WERI-Rb-1 (cell line): ENCODE measurements at regions not wholly inside any gene's neighbourhood (a gene's known extent, or its start where the extent isn't known, plus 50 kb on each side); places are given as distances from the start of the nearest gene placed in this dataset.
"Not testable (repeated sequence)": the region's sequence is repeated elsewhere in the genome, so short reads cannot be mapped to it uniquely, and the experiment has no call there.

Experiments
- DNase-seq: peaks from one replicate; pipeline ENCODE4 v3.0.0-alpha.2; 2020
- H3K27ac ChIP-seq: fragments of 250-450 bp; sonication (Bioruptor Pico); 2 replicates; pipeline ENCODE4 v1.5.1; 2020; ENCODE audit warnings: mild to moderate bottlenecking, moderate library complexity
- H3K27me3 ChIP-seq: fragments of 250-450 bp; sonication (Bioruptor Pico); 2 replicates; pipeline ENCODE4 v1.5.1; 2021; ENCODE audit warnings: mild to moderate bottlenecking, low read depth, moderate library complexity; ENCODE audit not compliant: insufficient read depth, severe bottlenecking
- H3K36me3 ChIP-seq: fragments of 250-450 bp; sonication (Bioruptor Pico); 2 replicates; pipeline ENCODE4 v1.5.1; 2020; ENCODE audit warnings: mild to moderate bottlenecking, moderate library complexity
- H3K4me3 ChIP-seq: 2 replicates; pipeline ENCODE4 v1.5.1; 2011; ENCODE audit warnings: low read depth, mild to moderate bottlenecking, control low read depth, low read length
- H3K9me3 ChIP-seq: fragments of 250-450 bp; sonication (Bioruptor Pico); 2 replicates; pipeline ENCODE4 v1.5.1; 2021; ENCODE audit warnings: mild to moderate bottlenecking, moderate library complexity; ENCODE audit not compliant: severe bottlenecking
- TF ChIP-seq, protein P1 (sequence below): IDR thresholded peaks from 2 replicates; pipeline ENCODE4 v1.5.1; 2011; ENCODE audit warnings: low read depth, mild to moderate bottlenecking, control low read depth, inconsistent platforms, low read length

DNA sequence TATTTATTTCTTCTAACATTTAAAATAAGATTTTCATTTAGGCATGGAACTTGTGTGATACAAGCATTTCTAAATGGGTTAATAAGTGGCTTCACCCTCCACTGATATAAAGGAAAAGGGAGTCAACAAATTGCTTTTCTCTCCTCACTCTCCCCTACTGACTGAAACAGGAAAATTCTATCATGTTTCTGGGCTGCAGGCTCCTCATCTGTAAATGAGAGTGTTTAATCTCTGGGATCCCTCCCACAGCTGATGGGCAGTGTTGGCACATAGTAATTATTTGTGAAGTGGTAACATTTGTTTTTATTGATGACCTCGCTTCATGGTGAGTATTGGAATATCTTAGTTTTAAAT, 69.8 kb upstream of the WARS2 start:
- no peaks in the 10 kb centered on the region for H3K27me3 ChIP-seq
- no peaks in the 10 kb centered on the region for H3K36me3 ChIP-seq
- H3K4me3 ChIP-seq = no peak overlapping the region
- no peak for DNase-seq
- TF ChIP-seq, protein P1, sequence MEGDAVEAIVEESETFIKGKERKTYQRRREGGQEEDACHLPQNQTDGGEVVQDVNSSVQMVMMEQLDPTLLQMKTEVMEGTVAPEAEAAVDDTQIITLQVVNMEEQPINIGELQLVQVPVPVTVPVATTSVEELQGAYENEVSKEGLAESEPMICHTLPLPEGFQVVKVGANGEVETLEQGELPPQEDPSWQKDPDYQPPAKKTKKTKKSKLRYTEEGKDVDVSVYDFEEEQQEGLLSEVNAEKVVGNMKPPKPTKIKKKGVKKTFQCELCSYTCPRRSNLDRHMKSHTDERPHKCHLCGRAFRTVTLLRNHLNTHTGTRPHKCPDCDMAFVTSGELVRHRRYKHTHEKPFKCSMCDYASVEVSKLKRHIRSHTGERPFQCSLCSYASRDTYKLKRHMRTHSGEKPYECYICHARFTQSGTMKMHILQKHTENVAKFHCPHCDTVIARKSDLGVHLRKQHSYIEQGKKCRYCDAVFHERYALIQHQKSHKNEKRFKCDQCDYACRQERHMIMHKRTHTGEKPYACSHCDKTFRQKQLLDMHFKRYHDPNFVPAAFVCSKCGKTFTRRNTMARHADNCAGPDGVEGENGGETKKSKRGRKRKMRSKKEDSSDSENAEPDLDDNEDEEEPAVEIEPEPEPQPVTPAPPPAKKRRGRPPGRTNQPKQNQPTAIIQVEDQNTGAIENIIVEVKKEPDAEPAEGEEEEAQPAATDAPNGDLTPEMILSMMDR = no peak
- H3K27ac ChIP-seq = no peak overlapping the region
- no peaks in the 10 kb centered on the region for H3K9me3 ChIP-seq

DNA sequence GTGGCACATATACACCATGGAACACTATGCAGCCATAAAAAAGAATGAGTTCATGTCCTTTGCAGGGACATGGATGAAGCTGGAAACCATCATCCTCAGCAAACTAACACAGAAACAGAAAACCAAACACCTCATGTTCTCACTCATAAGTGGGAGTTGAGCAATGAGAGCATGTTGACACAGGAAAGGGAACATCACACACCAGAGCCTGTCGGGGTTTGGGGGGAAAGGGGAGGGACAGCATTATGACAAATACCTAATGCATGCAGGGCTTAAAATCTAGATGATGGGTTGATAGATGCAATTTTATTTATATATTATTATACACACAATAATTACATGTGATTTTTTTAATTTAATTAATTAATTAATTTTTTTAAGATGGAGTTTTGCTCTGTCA, 72.8 kb upstream of the WARS2 start:
- not testable (repeated sequence) for H3K9me3 ChIP-seq, H3K36me3 ChIP-seq, H3K27me3 ChIP-seq, DNase-seq, H3K27ac ChIP-seq, H3K4me3 ChIP-seq

DNA sequence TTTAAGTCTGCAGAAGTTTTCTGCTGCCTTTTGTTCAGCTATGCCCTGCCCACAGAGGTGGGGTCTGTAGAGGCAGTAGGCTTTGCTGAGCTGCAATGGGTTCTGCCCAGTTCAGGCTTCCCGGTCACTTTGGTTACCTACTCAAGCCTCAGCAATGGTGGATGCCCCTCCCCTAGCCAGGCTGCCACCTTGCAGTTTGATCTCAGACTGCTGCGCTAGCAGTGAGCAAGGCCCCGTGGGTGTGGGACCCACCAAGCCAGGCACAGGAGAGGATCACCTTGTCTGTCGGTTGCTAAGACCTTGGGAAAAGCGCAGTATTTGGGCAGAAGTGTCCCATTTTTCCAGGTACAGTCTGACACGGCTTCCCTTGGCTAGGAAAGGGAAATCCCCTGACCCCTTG, 74.5 kb upstream of the WARS2 start:
- H3K4me3 ChIP-seq, H3K9me3 ChIP-seq, H3K27ac ChIP-seq, H3K27me3 ChIP-seq, H3K36me3 ChIP-seq, DNase-seq: not testable (repeated sequence)

DNA sequence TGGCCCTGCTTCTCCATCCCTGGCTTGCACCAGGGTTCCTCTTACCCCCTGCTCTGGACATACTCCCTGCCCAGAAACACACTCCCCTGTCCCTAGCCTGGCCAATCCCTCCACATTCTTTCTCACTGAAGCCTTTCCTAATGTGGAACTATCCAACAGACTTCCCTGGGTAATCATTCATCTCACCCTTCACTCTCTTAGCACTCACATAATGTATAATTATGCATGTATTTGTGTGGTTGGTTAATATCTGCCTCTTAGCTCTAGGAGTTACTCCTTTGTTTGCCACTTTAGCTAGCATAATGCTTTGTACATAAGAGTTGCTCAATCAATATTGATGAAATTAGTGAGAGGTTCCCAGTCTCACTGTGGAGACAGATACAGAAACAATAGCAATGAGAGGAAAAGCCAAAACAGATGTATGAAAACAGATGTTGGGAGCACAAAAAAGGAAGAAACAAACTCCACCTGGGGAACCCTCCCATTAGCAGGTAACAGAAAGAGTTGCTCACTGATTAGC, 76.9 kb upstream of the WARS2 start:
- H3K27ac ChIP-seq = no peak overlapping the region
- no peaks in the 10 kb centered on the region for H3K27me3 ChIP-seq
- H3K4me3 ChIP-seq = no peak overlapping the region
- no peaks in the 10 kb centered on the region for H3K36me3 ChIP-seq
- H3K9me3 ChIP-seq = no peaks in the 10 kb centered on the region
- DNase-seq = no peak
- TF ChIP-seq, protein P1 = no peak

DNA sequence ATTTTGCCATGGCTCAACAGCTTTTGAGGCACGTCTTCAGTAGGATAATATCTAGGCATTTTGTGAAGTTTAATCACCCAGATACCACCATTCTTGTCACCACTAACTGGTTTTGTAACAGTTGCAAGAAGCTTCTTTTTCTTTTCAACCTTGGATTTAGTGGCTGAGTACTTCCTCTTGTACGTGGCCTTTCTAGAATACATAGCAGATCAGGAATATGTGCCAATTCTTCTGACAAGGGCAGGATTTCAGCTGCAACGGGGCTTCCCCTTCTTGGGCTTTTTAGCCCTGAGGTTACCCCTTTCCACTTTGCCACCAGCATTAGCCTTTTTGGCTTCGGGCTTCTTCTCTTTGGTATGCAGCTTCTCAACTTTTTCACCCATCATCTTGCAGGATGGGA, 79.3 kb upstream of the WARS2 start:
- TF ChIP-seq, protein P1 = no peak
- no peak for DNase-seq
- no peaks in the 10 kb centered on the region for H3K9me3 ChIP-seq
- no peaks in the 10 kb centered on the region for H3K27me3 ChIP-seq
- H3K4me3 ChIP-seq = no peak overlapping the region
- H3K27ac ChIP-seq = no peak overlapping the region
- no peaks in the 10 kb centered on the region for H3K36me3 ChIP-seq

DNA sequence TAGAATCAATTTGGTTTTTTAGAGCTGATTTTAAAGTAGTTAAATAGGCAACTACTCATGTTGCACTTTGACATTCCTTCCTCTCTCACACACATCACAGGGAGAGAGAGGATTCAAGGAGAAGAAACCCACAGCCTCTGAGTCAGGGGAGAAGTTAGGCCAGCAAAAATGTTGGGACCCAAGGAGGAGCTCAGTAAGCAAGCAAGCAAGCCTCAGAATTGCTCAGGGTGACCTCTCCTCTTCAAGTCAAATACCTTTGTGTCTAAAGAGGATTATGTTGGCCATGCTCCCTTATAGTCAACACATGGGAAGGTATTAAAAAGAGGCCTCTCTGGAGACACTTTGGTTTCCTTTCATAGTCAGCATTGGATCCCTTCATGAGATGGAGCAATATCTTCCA, 80.5 kb upstream of the WARS2 start:
- H3K9me3 ChIP-seq = no peaks in the 10 kb centered on the region
- no peaks in the 10 kb centered on the region for H3K27me3 ChIP-seq
- H3K4me3 ChIP-seq = no peak overlapping the region
- H3K36me3 ChIP-seq = no peaks in the 10 kb centered on the region
- TF ChIP-seq, protein P1 = no peak
- no peak overlapping the region for H3K27ac ChIP-seq
- no peak for DNase-seq

DNA sequence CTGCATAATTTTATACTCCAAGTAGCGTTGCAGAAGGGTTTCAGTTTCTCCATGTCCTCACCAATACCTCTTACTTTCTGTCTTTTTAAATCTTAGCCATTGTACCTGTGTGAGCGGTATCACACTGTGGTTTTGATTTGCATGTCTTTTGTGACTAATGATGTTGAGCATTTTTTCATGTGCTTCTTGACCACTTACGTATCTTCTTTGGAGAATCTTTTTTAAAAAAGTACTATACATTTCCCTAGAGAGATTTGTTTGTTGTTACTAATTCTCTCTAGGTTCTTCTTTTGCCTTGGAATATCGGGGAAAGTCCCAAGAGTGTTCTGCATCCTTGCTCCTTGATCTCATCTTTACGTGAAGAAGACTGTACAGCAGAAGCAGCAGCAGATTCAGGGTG, 81.8 kb upstream of the WARS2 start:
- H3K36me3 ChIP-seq = no peaks in the 10 kb centered on the region
- no peaks in the 10 kb centered on the region for H3K9me3 ChIP-seq
- no peak overlapping the region for H3K4me3 ChIP-seq
- no peak for DNase-seq
- TF ChIP-seq, protein P1 = no peak
- no peak overlapping the region for H3K27ac ChIP-seq
- no peaks in the 10 kb centered on the region for H3K27me3 ChIP-seq
